ENCODE measurements at regions not wholly inside any gene's neighbourhood (a gene's known extent, or its start where the extent isn't known, plus 50 kb on each side); places are given as distances from the start of the nearest gene placed in this dataset.

- Histone ChIP-seq H3K27me3 (no peaks in the 10 kb centered on the region), H3K36me3 (no peaks in the 10 kb centered on the region), H3K4me1 (peaks cover 0 to 13% (median 5%) of the 10 kb centered on the region in 4 donors), H3K27ac (no peak overlapping the region), H3K4me3 (no peak overlapping the region), H3K9me3 (no peaks in the 10 kb centered on the region)
- WGBS (ENCODE audit: insufficient coverage, low coverage, low lambda C conversion rate, missing lambda C conversion rate) = 89% methylated on average over 3 of the region's 4 CpGs
- intact Hi-C loops (cut with DNase I) = no loop called here
- no peak for TF ChIP-seq POLR2A (IDR thresholded peaks at IDR 0.05)
- no peak for DNase-seq
- no peak for ATAC-seq
These were observed 318.1 kb downstream of the PTTG2 start for GRCh38 chr4:38278255-38278654.

DNA sequence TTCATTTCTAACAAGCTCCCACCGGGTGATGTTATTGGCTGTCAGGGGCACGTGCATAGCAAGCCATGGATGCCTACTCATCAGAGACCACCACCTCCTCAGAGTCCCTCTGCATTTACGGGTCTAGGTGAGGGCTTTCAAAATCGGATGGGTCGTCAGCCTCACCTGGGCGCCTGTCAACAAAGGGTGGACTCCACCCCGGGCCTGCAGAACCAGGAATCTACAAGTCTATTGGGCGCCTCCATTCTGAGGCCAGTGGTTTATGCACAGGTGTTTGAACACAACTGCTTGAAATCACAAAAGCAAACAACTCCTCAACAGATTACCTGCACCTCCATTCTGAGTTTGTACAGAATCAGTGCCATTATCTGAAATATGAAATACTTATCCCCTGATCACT lies 318.9 kb downstream of the PTTG2 start:
- Histone ChIP-seq H3K27ac (peak overlapping the region in 2 of 3 donors; percentile 37 to 73), H3K4me1 (peaks cover 0 to 13% (median 5%) of the 10 kb centered on the region in 4 donors), H3K4me3 (no peak overlapping the region), H3K9me3 (no peaks in the 10 kb centered on the region), H3K36me3 (no peaks in the 10 kb centered on the region), H3K27me3 (no peaks in the 10 kb centered on the region)
- intact Hi-C loops (cut with DNase I) = no loop called here
- no peak for TF ChIP-seq POLR2A (IDR thresholded peaks at IDR 0.05)
- TF ChIP-seq, protein P1, sequence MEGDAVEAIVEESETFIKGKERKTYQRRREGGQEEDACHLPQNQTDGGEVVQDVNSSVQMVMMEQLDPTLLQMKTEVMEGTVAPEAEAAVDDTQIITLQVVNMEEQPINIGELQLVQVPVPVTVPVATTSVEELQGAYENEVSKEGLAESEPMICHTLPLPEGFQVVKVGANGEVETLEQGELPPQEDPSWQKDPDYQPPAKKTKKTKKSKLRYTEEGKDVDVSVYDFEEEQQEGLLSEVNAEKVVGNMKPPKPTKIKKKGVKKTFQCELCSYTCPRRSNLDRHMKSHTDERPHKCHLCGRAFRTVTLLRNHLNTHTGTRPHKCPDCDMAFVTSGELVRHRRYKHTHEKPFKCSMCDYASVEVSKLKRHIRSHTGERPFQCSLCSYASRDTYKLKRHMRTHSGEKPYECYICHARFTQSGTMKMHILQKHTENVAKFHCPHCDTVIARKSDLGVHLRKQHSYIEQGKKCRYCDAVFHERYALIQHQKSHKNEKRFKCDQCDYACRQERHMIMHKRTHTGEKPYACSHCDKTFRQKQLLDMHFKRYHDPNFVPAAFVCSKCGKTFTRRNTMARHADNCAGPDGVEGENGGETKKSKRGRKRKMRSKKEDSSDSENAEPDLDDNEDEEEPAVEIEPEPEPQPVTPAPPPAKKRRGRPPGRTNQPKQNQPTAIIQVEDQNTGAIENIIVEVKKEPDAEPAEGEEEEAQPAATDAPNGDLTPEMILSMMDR (IDR thresholded peaks at IDR 0.05) = no peak
- WGBS (ENCODE audit: insufficient coverage, low coverage, low lambda C conversion rate, missing lambda C conversion rate) = 95% methylated on average over 6 of the region's 8 CpGs
- ATAC-seq (no peak), DNase-seq (no peak)

DNA sequence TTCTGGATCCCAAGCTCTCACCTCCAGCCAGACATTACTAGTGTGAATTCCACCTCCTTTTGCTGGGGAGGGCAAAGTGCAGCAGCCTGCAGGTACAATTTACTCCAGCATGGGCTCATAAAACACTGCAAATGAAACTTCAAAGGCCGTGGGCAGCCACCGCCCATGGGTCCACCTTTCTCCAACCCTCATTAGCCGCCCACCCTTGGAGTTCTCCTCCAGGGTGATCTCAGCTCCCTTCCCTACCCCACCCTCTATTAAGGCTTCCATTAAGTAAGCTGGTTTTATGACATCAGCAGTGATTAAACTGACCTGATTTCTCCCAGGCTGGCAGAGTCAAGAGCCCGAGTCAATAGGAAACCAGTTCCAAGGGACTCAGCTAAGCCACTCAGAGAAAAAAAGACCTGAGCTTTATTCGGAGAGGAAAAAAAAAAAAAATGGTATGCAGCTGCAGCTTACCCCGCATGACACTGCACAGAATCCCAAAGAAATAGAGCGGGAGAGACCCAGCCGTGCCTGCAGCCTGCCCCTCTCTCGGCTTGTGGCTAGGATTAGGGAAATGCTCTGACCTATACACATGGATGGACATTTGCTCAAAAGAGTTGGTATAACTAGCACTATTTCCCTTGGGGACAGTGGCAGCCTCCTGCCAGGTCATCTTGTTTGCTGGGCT lies 319.6 kb downstream of the PTTG2 start:
- Histone ChIP-seq H3K9me3 (no peaks in the 10 kb centered on the region), H3K4me1 (peaks cover 0 to 13% (median 5%) of the 10 kb centered on the region in 4 donors), H3K36me3 (no peaks in the 10 kb centered on the region), H3K27me3 (no peaks in the 10 kb centered on the region), H3K4me3 (no peak overlapping the region), H3K27ac (peak overlapping the region in 2 of 3 donors; percentile 37 to 73)
- TF ChIP-seq, protein P1 (IDR thresholded peaks at IDR 0.05) = no peak
- TF ChIP-seq POLR2A (IDR thresholded peaks at IDR 0.05) = no peak
- WGBS (ENCODE audit: insufficient coverage, low coverage, low lambda C conversion rate, missing lambda C conversion rate) = 54% methylated on average over 8 of the region's 9 CpGs
- DNase-seq (peak in 1 of 3 donors; percentile 56), ATAC-seq (peak; percentile 89 to 98 (median 94))
- intact Hi-C loops (cut with DNase I) = no loop called here

- Histone ChIP-seq H3K27me3 (no peaks in the 10 kb centered on the region), H3K4me1 (peaks cover 0 to 13% (median 5%) of the 10 kb centered on the region in 4 donors), H3K9me3 (no peaks in the 10 kb centered on the region), H3K27ac (peak overlapping the region in 2 of 3 donors; percentile 37 to 73), H3K36me3 (no peaks in the 10 kb centered on the region), H3K4me3 (no peak overlapping the region)
- WGBS (ENCODE audit: insufficient coverage, low coverage, low lambda C conversion rate, missing lambda C conversion rate) = 79% methylated on average over 4 of the region's 4 CpGs
- ATAC-seq (no peak), DNase-seq (no peak)
- intact Hi-C loops (cut with DNase I) = no loop called here
- TF ChIP-seq POLR2A (IDR thresholded peaks at IDR 0.05) = no peak
- TF ChIP-seq, protein P1 (IDR thresholded peaks at IDR 0.05) = no peak
These were observed 320.1 kb downstream of the PTTG2 start for GRCh38 chr4:38280323-38280706.

DNA sequence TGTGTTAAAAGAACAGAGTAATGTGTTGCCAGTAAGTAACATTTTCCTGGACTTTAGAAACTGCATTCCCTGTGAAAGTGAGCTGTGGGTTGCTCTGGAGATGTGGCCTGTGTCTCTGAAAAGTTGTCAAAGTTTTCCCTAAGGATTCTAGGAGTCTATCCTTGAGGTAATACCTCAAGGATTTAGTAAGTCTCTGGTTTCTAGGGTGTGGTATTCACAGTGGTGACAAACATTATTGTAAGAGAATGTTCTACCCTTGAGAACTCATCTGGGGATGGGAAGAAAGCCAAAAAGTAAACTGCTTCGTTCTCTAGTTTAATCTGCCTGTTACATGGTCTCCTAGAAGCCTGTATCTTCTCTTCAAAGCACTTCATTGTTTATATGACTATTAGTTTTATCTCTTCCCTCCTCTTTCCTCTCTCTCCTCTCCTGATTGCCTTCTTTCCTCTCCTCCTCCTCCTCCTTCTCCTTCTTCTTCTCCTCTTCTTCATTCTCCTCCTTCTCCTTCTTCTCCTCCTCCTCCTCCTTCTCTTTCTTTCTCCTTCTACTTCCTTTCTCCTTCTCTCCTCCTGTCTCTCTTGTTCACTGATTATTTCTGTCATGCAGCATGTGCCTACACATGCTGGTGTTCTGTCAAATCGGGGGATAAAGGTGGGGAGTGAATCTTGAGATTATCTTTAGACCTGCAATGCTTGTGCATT lies 321.3 kb downstream of the PTTG2 start:
- WGBS (ENCODE audit: insufficient coverage, low coverage, low lambda C conversion rate, missing lambda C conversion rate) = 48% methylated on average over 2 of the region's 2 CpGs
- Histone ChIP-seq H3K27me3 (no peaks in the 10 kb centered on the region), H3K4me3 (no peak overlapping the region), H3K36me3 (no peaks in the 10 kb centered on the region), H3K9me3 (no peaks in the 10 kb centered on the region), H3K27ac (no peak overlapping the region), H3K4me1 (peaks cover 0 to 13% (median 5%) of the 10 kb centered on the region in 4 donors)
- ATAC-seq (no peak), DNase-seq (no peak)
- intact Hi-C loops (cut with DNase I) = no loop called here
- TF ChIP-seq POLR2A (IDR thresholded peaks at IDR 0.05) = no peak
- TF ChIP-seq, protein P1 (IDR thresholded peaks at IDR 0.05) = no peak

Data from right lobe of liver (tissue), 6 donors.